Stimulated activated naive B cell treated with anti-CD40 and anti-IgM and Interleukin-4, amounts not matched to agents 10 μg/mL and 1 μg/mL and 100 μg/mL, for 72 hours (primary cell): ENCODE measurements at regions not wholly inside any gene's neighbourhood (a gene's known extent, or its start where the extent isn't known, plus 50 kb on each side); places are given as distances from the start of the nearest gene placed in this dataset.
"Not testable (repeated sequence)": the region's sequence is repeated elsewhere in the genome, so short reads cannot be mapped to it uniquely, and the experiment has no call there.

Source experiments
- ATAC-seq, 2 donors: fragments of 150-1000 bp; cut with Tn5 transposase; replicated peaks; 2 replicates each; pipeline ENCODE4 v1.10.0; 2021; ENCODE audit warnings: moderate library complexity in 1 of 2
- DNase-seq: peaks from one replicate; pipeline ENCODE4 v3.0.0; 2021
- H3K27ac Mint-ChIP-seq: one replicate; pipeline ENCODE4 v1.8.0; 2022; ENCODE audit warnings: mild to moderate bottlenecking, mixed read lengths
- H3K27me3 Mint-ChIP-seq, 2 donors: one replicate each; pipeline ENCODE4 v1.8.0; 2022; ENCODE audit warnings: mixed read lengths in 2 of 2
- H3K36me3 Mint-ChIP-seq, 2 donors: one replicate each; pipeline ENCODE4 v1.8.0; 2022; ENCODE audit warnings: mixed read lengths in 2 of 2, mild to moderate bottlenecking in 1 of 2
- H3K4me1 Mint-ChIP-seq, 2 donors: one replicate each; pipeline ENCODE4 v1.8.0; 2022; ENCODE audit warnings: mixed read lengths in 2 of 2, mild to moderate bottlenecking in 1 of 2
- H3K4me3 Mint-ChIP-seq, 2 donors: one replicate each; pipeline ENCODE4 v1.8.0; 2022; ENCODE audit warnings: mild to moderate bottlenecking in 2 of 2, mixed read lengths in 2 of 2, moderate library complexity in 1 of 2
- H3K9me3 Mint-ChIP-seq, 2 donors: one replicate each; pipeline ENCODE4 v1.8.0; 2022; ENCODE audit warnings: mixed read lengths in 2 of 2, mild to moderate bottlenecking in 1 of 2

DNA sequence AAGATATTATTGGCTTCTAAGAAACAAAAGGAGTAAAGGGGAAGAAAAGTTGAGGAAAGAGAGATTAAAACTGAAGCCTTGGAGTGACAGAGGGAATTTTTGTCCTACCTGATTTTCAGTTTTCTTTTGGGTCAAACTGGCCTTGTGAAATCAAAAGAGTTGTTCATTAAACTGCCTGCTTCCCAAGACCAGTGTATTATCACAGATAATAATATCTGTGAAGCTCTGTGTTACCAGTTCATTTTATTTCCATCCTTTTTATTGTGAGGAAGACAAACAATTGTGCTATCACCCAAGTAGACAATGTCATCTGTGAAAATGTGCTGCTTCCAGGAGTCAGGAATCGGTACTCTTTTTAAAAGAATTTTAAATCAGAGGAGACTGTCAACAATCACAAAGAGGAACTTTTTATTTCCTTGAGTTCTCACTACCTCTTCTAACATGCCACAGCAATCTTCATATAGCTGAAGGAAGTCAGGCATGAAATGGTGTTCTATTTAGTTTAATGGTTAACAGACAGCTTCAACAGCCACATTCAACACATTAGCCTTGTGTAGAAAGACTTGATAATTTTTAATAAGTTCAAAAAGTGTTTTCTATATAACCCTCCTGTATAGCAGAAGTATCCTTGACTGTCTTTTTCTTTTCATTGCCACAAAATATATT, 554.8 kb downstream of the PIK3C3 start:
- H3K9me3 Mint-ChIP-seq: peaks cover 0 to 2% of the 10 kb centered on the region in 2 donors
- H3K27me3 Mint-ChIP-seq: no peaks in the 10 kb centered on the region
- H3K36me3 Mint-ChIP-seq: no peaks in the 10 kb centered on the region
- DNase-seq: no peak
- H3K4me1 Mint-ChIP-seq: no peaks in the 10 kb centered on the region
- H3K4me3 Mint-ChIP-seq: no peak overlapping the region
- no peak for ATAC-seq
- no peak overlapping the region for H3K27ac Mint-ChIP-seq

DNA sequence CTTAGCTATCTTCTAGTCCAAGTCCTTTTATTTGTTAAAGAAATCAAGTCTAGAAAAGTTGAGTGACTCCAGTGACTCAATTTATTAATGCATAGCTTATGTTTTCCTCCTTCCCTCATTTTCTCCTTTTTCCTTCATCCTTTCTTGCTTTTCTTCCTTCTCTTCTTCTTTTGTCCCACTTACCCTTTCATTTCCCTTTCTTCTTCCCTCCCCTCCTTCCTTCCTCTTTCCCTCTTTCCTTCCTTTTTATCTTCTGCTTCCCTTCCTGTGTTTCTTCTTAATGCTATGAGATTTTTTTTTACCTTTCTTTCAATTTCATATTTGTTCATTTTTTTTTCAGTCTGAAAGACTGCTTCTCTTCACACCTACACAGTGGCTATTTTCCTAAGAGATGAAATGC, 555.5 kb downstream of the PIK3C3 start:
- ATAC-seq (no peak), DNase-seq (no peak)
- H3K4me1 Mint-ChIP-seq: no peaks in the 10 kb centered on the region
- H3K4me3 Mint-ChIP-seq: no peak overlapping the region
- H3K27me3 Mint-ChIP-seq: no peaks in the 10 kb centered on the region
- H3K9me3 Mint-ChIP-seq: peaks cover 0 to 2% of the 10 kb centered on the region in 2 donors
- H3K36me3 Mint-ChIP-seq: no peaks in the 10 kb centered on the region
- H3K27ac Mint-ChIP-seq: no peak overlapping the region

DNA sequence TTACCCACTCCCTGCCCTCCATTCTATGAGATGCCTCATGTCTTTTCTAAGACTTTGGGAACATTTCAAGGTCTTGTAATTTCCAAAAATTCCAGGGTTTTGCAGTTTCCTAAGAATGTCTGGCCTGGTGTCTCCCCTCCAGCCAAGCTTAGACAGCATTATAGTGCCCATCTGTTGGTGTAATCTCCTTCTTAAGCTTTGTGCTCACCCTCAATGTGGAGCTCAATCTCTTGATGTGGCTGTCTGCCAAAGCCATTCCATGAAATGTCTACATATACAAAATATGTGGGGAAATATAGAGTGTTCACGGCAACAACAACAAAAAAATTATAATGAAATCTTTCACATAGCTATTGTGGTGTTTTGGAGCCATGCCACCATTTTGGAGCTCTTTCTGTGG, 558.4 kb downstream of the PIK3C3 start:
- H3K27ac Mint-ChIP-seq: no peak overlapping the region

DNA sequence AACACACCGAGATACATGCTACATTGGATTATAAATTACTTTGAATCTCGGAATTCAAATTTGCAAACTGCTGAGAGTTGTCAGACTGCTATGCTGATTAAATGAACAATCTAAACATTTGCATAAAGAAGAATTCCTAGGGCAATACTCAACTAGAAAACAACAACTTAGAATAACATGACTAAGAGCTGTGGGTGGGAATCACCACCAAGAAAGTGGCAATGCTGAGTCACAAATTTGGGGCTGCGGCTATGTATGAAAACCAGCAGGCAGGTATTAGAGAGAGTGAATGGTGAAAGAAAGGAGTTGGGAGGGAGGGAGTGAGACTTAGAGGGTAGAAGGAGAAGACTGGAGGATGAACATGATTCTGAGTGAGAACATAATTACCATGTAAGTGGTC, 559.5 kb downstream of the PIK3C3 start:
- H3K27me3 Mint-ChIP-seq: no peaks in the 10 kb centered on the region
- no peaks in the 10 kb centered on the region for H3K36me3 Mint-ChIP-seq
- no peak overlapping the region for H3K27ac Mint-ChIP-seq
- no peak for DNase-seq
- no peak for ATAC-seq
- H3K9me3 Mint-ChIP-seq: peaks cover 2 to 5% of the 10 kb centered on the region in 2 donors
- no peak overlapping the region for H3K4me3 Mint-ChIP-seq
- H3K4me1 Mint-ChIP-seq: no peaks in the 10 kb centered on the region

More for the DNA sequence above, 558.4 kb downstream of the PIK3C3 start:
- Mint-ChIP-seq H3K36me3 (no peaks in the 10 kb centered on the region), H3K4me1 (no peaks in the 10 kb centered on the region), H3K9me3 (peaks cover under 1 to 2% of the 10 kb centered on the region in 2 donors), H3K4me3 (no peak overlapping the region), H3K27me3 (no peaks in the 10 kb centered on the region)
- DNase-seq (no peak), ATAC-seq (no peak)

DNA sequence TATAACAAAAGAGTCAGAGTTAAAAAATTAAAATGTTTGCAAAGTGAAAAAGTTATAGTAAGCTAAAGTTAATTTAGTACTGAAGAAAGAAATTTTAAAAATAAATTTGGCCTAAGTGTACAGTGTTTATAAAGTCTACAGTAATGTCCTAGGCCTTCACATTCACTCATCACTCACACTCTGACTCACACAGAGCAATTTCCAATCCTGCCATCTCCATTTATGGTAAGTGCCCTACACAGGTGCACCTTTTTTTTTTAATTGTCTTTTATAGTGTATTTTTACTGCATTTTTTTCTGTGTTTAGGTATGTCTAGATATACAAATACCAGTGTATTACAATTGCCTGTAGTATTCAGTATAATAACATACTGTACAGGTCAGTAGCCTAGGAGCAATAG, 562.9 kb downstream of the PIK3C3 start:
- Mint-ChIP-seq H3K27ac (no peak overlapping the region), H3K9me3 (peaks cover 0 to 5% of the 10 kb centered on the region in 2 donors), H3K36me3 (no peaks in the 10 kb centered on the region), H3K4me1 (no peaks in the 10 kb centered on the region), H3K27me3 (no peaks in the 10 kb centered on the region), H3K4me3 (no peak overlapping the region)
- ATAC-seq (no peak), DNase-seq (no peak)

DNA sequence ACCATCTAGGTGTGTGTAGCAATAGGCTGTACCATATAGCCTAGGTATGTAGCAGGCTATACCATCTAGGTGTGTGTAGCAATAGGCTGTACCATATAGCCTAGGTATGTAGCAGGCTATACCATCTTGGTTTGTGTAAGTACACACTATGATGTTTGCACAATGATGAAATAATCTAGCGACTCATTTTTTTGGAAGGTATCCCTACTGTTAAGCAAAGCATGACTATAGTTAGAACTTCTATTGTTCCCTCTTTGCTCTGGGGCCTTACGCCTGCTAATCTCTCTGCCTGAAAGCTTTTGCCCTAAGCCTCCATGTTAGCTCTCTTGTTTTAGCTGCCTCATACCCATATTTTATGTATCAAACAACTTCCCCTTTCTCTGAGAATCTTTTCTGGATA, 563.3 kb downstream of the PIK3C3 start:
- H3K27me3 Mint-ChIP-seq, H3K4me3 Mint-ChIP-seq, H3K4me1 Mint-ChIP-seq, H3K9me3 Mint-ChIP-seq, ATAC-seq, H3K27ac Mint-ChIP-seq, H3K36me3 Mint-ChIP-seq, DNase-seq: not testable (repeated sequence)

DNA sequence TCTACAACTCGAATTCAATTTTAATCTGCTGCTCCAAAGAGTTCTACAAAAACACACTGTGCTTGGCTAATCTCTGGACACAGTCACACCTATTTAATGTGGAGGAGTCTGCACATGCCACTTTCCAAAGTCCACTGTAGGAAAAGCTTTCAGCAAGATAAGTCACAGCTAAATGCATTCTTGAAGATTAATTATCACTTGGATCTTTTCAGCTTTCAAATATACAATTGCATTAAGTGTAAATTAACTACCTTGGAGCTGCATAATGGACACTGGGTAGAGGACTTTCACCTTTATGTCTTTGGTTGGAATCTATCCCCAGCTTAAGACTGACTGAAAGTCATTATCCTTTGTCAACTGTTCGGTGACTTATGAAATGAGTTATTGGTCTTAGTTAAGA, 565.1 kb downstream of the PIK3C3 start:
- Mint-ChIP-seq H3K27me3 (no peaks in the 10 kb centered on the region), H3K4me1 (no peaks in the 10 kb centered on the region), H3K27ac (no peak overlapping the region), H3K36me3 (no peaks in the 10 kb centered on the region), H3K4me3 (no peak overlapping the region), H3K9me3 (peaks cover 0 to 5% of the 10 kb centered on the region in 2 donors)
- DNase-seq: no peak
- ATAC-seq: no peak

DNA sequence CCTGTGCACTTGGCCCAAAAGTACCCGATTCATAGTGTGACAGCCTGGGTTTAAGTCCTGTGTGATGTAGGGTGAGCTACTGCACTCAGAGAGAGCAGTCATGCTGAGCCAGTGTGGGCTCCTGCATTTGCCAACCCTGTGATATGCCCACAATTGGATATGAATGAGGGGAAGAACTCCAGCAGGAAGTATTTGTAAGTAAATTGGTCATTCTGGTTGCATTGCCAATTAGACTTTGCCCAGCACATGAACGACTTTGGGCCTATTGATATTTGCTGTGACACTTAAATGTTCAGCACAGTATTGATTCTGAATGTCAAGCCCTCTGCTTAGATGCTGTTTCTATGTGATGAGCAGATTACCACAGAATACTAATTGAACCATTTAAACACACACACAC, 570.9 kb downstream of the PIK3C3 start:
- no peak overlapping the region for H3K27ac Mint-ChIP-seq
- no peaks in the 10 kb centered on the region for H3K36me3 Mint-ChIP-seq
- no peak overlapping the region for H3K4me3 Mint-ChIP-seq
- no peaks in the 10 kb centered on the region for H3K9me3 Mint-ChIP-seq
- DNase-seq (no peak), ATAC-seq (no peak)
- H3K27me3 Mint-ChIP-seq: no peaks in the 10 kb centered on the region
- no peaks in the 10 kb centered on the region for H3K4me1 Mint-ChIP-seq

DNA sequence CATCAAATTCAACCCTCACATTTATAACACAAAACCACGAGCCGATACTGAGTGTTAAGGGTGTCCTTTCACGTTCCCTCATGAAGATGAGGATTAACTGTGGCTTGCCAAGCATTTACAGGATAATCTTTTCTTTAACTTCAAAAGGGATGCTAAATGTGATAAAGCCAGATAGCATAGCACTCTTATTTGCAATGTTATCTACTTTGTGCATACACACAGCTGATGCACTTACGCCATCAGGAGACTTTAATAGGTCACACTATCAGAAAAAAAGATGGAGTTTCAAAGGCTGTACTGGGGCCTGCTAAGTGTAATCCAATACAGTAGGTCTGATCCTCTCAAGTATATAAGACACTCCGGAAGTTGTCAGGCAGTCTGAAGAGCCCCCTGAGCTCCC, 572.7 kb downstream of the PIK3C3 start:
- H3K9me3 Mint-ChIP-seq: no peaks in the 10 kb centered on the region
- no peaks in the 10 kb centered on the region for H3K36me3 Mint-ChIP-seq
- H3K27ac Mint-ChIP-seq: no peak overlapping the region
- H3K4me1 Mint-ChIP-seq: no peaks in the 10 kb centered on the region
- DNase-seq (no peak), ATAC-seq (no peak)
- no peaks in the 10 kb centered on the region for H3K27me3 Mint-ChIP-seq
- H3K4me3 Mint-ChIP-seq: no peak overlapping the region

DNA sequence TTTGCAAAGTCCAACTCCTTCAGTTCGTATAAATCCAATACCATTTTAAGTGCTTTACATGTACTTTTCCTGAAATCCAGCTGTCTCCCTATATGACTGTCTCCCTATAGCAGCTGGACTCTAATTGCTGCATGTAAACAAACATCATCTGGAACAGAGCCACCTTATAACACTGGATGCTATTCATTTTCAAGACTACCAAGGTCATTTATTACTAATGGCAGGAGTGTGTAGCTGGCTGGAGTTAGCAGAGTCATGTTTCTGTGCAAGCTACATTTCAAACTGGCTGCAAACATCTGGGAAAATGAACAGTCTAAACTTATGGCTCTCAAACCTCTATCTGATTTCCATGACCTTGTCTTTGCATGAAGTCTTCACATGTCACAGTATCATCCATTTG, 575.2 kb downstream of the PIK3C3 start:
- H3K36me3 Mint-ChIP-seq: no peaks in the 10 kb centered on the region
- no peak overlapping the region for H3K27ac Mint-ChIP-seq
- H3K27me3 Mint-ChIP-seq: no peaks in the 10 kb centered on the region
- no peak overlapping the region for H3K4me3 Mint-ChIP-seq
- DNase-seq: no peak
- H3K4me1 Mint-ChIP-seq: no peaks in the 10 kb centered on the region
- H3K9me3 Mint-ChIP-seq: no peaks in the 10 kb centered on the region
- no peak for ATAC-seq

DNA sequence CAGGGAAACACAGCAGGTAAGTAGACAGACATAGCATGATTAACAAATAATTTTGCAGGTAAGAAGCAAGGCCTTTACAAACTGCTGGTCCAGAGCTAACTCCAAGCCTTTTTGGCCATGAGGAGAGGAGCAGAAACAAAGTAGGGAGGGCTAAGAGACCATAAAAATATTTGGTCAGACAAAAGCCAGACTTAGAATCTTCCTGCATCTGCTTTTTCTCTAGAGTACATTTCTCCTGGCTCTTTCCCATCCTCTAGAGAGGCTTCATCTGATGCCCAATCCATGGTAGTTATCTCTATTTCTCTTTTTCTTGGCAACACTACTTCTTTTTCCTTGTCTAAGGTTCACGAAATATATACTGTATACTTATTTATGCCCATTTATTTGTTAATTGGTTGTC, 577.1 kb downstream of the PIK3C3 start:
- Mint-ChIP-seq H3K36me3 (no peaks in the 10 kb centered on the region), H3K4me1 (no peaks in the 10 kb centered on the region), H3K27me3 (no peaks in the 10 kb centered on the region), H3K9me3 (no peaks in the 10 kb centered on the region), H3K27ac (no peak overlapping the region), H3K4me3 (no peak overlapping the region)
- DNase-seq (no peak), ATAC-seq (no peak)

DNA sequence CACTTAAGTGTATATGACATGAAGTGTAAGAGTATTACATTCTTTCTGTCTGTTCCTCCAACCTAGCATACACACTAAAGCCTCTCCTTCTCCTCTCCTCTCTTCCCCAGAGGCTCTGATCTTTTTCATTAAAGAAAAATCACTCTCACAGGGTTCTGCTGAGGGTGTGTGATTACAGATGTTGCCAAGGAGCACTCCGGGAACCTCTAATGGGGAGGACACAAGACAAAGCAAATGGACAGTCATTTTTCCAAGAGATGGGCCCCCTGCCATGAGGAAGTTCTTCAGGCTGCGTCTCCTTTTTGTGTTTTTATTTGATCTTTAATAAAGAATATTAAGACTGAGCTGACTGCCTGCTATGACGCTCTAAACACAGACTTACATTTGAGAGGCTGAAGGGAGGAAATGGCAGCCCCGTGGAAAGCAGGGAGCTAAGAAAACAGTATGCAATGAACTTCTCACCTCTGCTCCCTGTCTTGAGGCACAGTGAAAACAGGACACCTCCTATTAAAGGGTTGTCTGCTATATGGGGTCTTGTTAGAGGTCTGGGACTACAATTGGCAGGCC, 578.1 kb downstream of the PIK3C3 start:
- H3K9me3 Mint-ChIP-seq: no peaks in the 10 kb centered on the region
- no peak overlapping the region for H3K27ac Mint-ChIP-seq
- H3K4me3 Mint-ChIP-seq: no peak overlapping the region
- no peaks in the 10 kb centered on the region for H3K4me1 Mint-ChIP-seq
- H3K27me3 Mint-ChIP-seq: no peaks in the 10 kb centered on the region
- ATAC-seq: no peak
- H3K36me3 Mint-ChIP-seq: no peaks in the 10 kb centered on the region
- no peak for DNase-seq

DNA sequence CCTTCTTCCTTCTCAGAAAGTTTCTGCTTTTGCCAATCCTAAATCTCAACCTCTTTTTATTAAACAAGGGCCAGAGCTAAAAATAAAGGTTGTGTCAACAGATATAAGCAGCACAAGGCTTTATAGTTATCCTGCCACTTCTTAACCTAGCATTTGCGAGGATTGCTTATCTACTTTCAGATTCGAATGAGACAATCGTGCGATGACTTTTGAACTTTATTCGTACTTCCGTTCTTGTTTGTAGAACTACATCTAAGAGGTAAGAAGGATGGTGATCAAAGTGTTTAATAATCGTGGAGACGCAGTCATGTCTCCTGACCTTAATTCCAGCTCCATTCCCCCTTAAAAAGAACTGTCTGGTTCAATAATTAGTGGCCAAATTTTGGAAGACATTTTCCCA, 578.6 kb downstream of the PIK3C3 start:
- Mint-ChIP-seq H3K36me3 (no peaks in the 10 kb centered on the region), H3K4me3 (no peak overlapping the region), H3K27me3 (no peaks in the 10 kb centered on the region), H3K4me1 (no peaks in the 10 kb centered on the region), H3K9me3 (no peaks in the 10 kb centered on the region), H3K27ac (no peak overlapping the region)
- ATAC-seq (no peak), DNase-seq (no peak)

DNA sequence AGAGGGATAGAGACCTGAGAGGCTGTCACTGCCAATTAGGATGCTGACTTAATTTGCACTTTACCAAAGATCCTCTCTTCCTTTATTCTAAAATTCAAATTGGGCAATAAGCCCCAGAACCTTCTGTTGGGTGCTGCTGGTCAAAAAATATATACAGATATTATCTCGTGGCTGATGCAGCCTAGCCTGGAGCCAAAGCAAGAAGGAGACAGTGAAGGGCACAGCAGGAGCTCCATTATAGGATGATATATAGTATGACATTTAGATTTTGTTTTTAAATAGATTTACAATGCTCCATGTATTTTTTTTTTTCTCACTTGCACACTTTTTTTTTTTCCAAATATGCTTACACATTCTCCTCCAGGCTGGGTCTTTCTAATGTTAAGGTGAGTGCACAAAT, 579.3 kb downstream of the PIK3C3 start:
- no peak overlapping the region for H3K4me3 Mint-ChIP-seq
- no peaks in the 10 kb centered on the region for H3K27me3 Mint-ChIP-seq
- no peak overlapping the region for H3K27ac Mint-ChIP-seq
- ATAC-seq (no peak), DNase-seq (no peak)
- no peaks in the 10 kb centered on the region for H3K4me1 Mint-ChIP-seq
- no peaks in the 10 kb centered on the region for H3K36me3 Mint-ChIP-seq
- H3K9me3 Mint-ChIP-seq: no peaks in the 10 kb centered on the region

DNA sequence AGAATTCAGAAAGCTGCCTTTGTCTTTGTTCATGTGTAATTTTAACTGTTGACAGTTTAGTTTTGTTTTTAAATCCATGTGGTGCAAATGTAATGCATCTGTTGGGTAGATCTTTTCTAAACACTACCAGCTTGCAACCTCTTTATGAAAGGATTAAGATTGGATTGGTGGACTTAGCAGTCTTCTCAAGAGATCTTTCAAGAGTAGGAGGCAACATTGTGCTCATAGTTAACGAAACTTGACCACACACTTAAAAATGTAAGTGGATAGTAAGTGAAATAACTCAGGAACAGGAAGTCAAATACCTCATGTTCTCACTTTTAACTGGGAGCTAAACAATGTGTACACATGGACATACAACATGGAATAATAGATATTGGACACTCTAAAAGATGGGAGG, 579.0 kb downstream of the RIT2 start:
- Mint-ChIP-seq H3K4me3 (no peak overlapping the region), H3K27ac (no peak overlapping the region), H3K27me3 (no peaks in the 10 kb centered on the region), H3K9me3 (peaks cover 0 to 2% of the 10 kb centered on the region in 2 donors), H3K4me1 (no peaks in the 10 kb centered on the region), H3K36me3 (no peaks in the 10 kb centered on the region)
- no peak for DNase-seq
- no peak for ATAC-seq

DNA sequence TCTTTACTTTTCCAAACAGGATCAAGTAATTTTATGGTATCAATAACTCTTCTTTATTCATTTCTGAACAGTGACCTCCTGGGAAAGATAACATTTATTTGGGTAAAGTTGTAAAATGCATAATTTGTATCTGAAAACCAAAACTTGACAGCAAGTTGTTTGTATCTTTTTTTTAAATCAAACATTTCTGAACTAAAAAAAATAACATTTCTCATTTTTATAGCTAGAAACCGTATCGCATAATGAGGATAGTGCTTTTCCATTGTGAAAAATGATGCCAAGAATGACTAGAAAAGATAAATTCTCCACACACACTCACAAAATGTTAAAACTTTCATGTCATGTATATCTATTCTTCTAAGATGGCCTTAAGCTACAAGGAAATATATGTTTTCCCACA, 578.2 kb downstream of the RIT2 start:
- no peak overlapping the region for H3K4me3 Mint-ChIP-seq
- no peaks in the 10 kb centered on the region for H3K4me1 Mint-ChIP-seq
- DNase-seq (no peak), ATAC-seq (no peak)
- H3K36me3 Mint-ChIP-seq: no peaks in the 10 kb centered on the region
- H3K27me3 Mint-ChIP-seq: no peaks in the 10 kb centered on the region
- H3K27ac Mint-ChIP-seq: no peak overlapping the region
- peaks cover 0 to 2% of the 10 kb centered on the region in 2 donors for H3K9me3 Mint-ChIP-seq
